Mucosa of descending colon (tissue), 3 donors: ENCODE measurements at regions not wholly inside any gene's neighbourhood (a gene's known extent, or its start where the extent isn't known, plus 50 kb on each side); places are given as distances from the start of the nearest gene placed in this dataset.

Experiments
- ATAC-seq: fragments of 200-7000 bp; cut with Tn5 transposase; one replicate; pipeline ENCODE4 v1.9.1; 2020; ENCODE audit warnings: mild to moderate bottlenecking, moderate library complexity
- DNase-seq, 3 donors: peaks; one replicate each; pipeline ENCODE4 v3.0.0-alpha.2; 2020
- H3K36me3 ChIP-seq: fragments of 200-600 bp; one replicate; pipeline ENCODE4 v1.8.0; 2021; ENCODE audit warnings: low read depth, mild to moderate bottlenecking
- H3K4me1 ChIP-seq: fragments of 200-600 bp; one replicate; pipeline ENCODE4 v1.8.0; 2021; ENCODE audit warnings: low read depth, mild to moderate bottlenecking
- H3K4me3 ChIP-seq: fragments of 200-600 bp; one replicate; pipeline ENCODE4 v1.8.0; 2021; ENCODE audit warnings: mild to moderate bottlenecking
- H3K9me3 ChIP-seq: fragments of 200-600 bp; one replicate; pipeline ENCODE4 v1.8.0; 2021; ENCODE audit warnings: mild to moderate bottlenecking
- intact Hi-C, 2 donors: fragments of 100-400 bp; cut with DNase I in 1 of 2; cut with micrococcal nuclease in 1 of 2; formaldehyde crosslinking; loops; one replicate each; pipeline versions ENCODE4 v1.11.0 to v1.11.1; 2022; cut with DNase I, micrococcal nuclease
- TF ChIP-seq, protein P1 (sequence below): fragments of 200-600 bp; IDR thresholded peaks from one replicate; pipeline ENCODE4 v1.8.0; 2022; ENCODE audit warnings: antibody characterized with exemption, mild to moderate bottlenecking
- donor health status: DM: no; HTN: no; CAD: no; lungs with moderate emphysema.
- donor health status: DM: no; HTN: no; CAD: no.
- donor health status: DM: no; HTN: yes; CAD: no.

DNA sequence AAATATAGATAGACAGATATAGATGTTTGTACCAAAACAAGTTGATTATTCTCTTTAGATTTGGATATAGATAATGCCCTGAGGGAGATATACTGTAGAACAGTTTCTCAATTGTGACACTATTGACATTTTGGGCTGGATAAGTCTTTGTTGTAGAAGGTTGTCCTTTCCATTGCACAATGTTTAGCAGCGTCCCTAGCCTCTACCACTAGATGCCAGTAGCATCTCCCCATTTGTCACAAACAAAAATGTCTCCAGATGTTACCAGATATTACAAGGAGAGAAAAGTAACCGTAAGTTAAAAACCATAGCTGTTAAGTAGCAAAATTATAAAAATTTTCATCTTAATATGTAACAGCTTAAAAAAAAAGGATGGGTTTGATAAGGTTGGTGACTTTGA is 2595.3 kb downstream of the ARAP2 start:
- Histone ChIP-seq H3K9me3 (peaks cover 32% of the 10 kb centered on the region), H3K4me1 (no peaks in the 10 kb centered on the region), H3K36me3 (no peaks in the 10 kb centered on the region), H3K4me3 (no peak overlapping the region)
- TF ChIP-seq, protein P1, sequence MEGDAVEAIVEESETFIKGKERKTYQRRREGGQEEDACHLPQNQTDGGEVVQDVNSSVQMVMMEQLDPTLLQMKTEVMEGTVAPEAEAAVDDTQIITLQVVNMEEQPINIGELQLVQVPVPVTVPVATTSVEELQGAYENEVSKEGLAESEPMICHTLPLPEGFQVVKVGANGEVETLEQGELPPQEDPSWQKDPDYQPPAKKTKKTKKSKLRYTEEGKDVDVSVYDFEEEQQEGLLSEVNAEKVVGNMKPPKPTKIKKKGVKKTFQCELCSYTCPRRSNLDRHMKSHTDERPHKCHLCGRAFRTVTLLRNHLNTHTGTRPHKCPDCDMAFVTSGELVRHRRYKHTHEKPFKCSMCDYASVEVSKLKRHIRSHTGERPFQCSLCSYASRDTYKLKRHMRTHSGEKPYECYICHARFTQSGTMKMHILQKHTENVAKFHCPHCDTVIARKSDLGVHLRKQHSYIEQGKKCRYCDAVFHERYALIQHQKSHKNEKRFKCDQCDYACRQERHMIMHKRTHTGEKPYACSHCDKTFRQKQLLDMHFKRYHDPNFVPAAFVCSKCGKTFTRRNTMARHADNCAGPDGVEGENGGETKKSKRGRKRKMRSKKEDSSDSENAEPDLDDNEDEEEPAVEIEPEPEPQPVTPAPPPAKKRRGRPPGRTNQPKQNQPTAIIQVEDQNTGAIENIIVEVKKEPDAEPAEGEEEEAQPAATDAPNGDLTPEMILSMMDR: no peak
- intact Hi-C loops: no loop called here
- ATAC-seq (no peak), DNase-seq (no peak)

DNA sequence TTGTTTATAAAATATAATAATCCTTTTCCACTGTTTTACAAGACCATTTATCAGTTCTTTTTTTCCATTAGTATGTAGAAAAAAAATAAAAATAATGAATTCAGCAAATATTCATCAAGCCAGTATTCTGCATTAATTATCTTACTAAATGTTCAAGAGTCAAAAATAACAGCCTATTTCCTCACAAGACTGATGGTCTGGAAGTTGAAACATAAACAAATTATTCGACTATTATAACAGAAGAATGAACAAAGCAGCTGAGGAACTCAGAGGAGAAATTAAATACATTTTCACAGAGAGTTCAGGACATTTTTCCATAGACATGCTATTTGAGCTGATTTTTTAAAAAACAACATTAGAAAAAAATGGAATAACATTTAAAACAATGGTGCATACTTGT is 2594.8 kb downstream of the ARAP2 start:
- intact Hi-C loops: no loop called here
- Histone ChIP-seq H3K36me3 (no peaks in the 10 kb centered on the region), H3K4me3 (no peak overlapping the region), H3K4me1 (no peaks in the 10 kb centered on the region), H3K9me3 (peaks cover 29% of the 10 kb centered on the region)
- ATAC-seq (no peak), DNase-seq (no peak)
- TF ChIP-seq, protein P1: no peak

DNA sequence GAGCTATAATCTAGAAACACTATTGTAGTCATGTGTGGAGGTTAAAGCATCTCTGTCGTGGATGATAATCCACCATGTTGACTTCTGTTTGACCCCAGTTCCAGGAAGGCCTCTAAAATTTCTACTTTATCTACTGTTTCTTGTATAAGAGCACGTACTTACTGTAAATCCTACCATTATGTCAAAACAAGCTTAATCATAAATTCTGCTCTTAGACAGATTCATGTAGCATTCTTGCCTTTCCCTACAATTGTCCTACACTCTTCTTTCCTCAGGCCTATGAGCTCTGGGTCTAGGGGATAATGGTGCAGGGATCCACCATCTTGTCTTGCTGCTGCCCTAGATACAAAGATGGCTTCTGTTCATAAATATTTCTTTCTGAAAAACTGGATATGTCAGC is 2594.3 kb downstream of the ARAP2 start:
- Histone ChIP-seq H3K9me3 (peaks cover 25% of the 10 kb centered on the region), H3K36me3 (no peaks in the 10 kb centered on the region), H3K4me3 (no peak overlapping the region), H3K4me1 (no peaks in the 10 kb centered on the region)
- intact Hi-C loops: no loop called here
- ATAC-seq (no peak), DNase-seq (no peak)
- TF ChIP-seq, protein P1: no peak

DNA sequence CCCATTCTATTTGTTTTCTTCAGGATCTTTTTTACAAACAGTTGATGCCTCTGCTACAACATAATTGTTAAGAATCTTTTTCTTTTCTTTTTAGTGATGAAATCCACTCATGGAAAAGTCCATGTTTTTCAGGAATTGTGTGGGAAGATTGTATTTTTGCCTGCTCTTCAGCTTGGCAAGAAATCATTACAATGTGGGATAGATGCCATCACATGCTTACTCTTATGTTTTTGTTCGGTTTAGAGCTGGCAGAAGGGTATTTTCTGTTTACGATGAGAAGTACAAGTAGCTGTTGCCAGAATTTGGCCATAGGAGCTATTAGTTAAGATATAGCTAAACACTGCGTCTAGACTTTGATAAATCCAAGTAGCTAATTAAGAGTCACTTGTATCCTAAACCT is 2585.3 kb downstream of the ARAP2 start:
- intact Hi-C loops: no loop called here
- Histone ChIP-seq H3K4me3 (no peak overlapping the region), H3K4me1 (no peaks in the 10 kb centered on the region), H3K9me3 (peaks cover 38% of the 10 kb centered on the region), H3K36me3 (no peaks in the 10 kb centered on the region)
- TF ChIP-seq, protein P1: no peak
- ATAC-seq (no peak), DNase-seq (no peak)

DNA sequence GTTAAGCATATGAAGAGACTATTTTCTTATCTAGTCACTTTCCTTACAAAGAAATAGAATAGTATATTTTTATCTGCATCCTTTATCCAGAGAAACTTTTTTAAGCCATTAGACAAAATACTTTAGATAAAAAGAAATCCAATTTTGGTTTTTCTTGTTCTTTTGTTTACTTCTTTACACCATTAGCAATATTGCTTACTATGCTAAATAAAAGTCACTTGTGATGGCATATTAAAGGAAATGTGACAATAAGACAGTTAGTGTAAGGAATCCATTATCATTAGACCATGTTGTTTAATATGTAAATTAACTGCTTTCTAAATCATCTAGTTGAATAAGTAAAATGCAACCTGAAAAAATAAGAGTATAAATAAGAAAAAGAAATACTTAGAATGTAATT is 2582.7 kb downstream of the ARAP2 start:
- Histone ChIP-seq H3K4me1 (no peaks in the 10 kb centered on the region), H3K36me3 (no peaks in the 10 kb centered on the region), H3K9me3 (peaks cover 59% of the 10 kb centered on the region), H3K4me3 (no peak overlapping the region)
- ATAC-seq (no peak), DNase-seq (no peak)
- intact Hi-C loops: no loop called here
- TF ChIP-seq, protein P1: no peak

DNA sequence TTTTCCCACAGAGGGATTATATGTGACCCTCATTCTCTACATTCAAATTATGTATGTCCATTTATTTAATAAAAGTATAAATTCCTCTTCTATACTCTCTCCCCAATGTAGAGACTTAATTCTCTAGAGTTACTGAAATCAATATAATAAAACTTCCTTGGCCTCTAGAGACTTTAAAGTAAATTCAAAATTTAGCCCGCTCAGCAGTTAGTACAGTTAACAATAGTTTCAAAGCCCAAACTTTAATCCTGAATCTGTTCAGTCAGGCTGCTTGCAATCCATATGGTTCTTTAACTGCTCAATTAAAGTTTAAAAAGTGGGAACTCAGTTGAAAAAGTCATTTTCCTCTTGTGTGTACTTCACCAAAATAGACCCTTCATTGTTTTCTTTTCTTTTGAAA is 2558.4 kb downstream of the ARAP2 start:
- Histone ChIP-seq H3K4me1 (no peaks in the 10 kb centered on the region), H3K4me3 (no peak overlapping the region), H3K9me3 (peaks cover 30% of the 10 kb centered on the region), H3K36me3 (no peaks in the 10 kb centered on the region)
- no peak for ATAC-seq
- intact Hi-C loops: no loop called here
- TF ChIP-seq, protein P1: no peak
- DNase-seq: no peak
